MG63 (cell line): ENCODE measurements at regions not wholly inside any gene's neighbourhood (a gene's known extent, or its start where the extent isn't known, plus 50 kb on each side); places are given as distances from the start of the nearest gene placed in this dataset.

Experiments
- DNase-seq: peaks from one replicate; pipeline ENCODE4 v3.0.0-alpha.2; 2020
- H3K27me3 ChIP-seq: fragments of 250-450 bp; sonication (Bioruptor Pico); 2 replicates; pipeline ENCODE4 v1.5.1; 2020; ENCODE audit warnings: mild to moderate bottlenecking, moderate library complexity
- H3K36me3 ChIP-seq: fragments of 250-450 bp; sonication (Bioruptor Pico); 2 replicates; pipeline ENCODE4 v1.5.1; 2020; ENCODE audit warnings: mild to moderate bottlenecking, moderate library complexity
- H3K4me3 ChIP-seq: fragments of 250-450 bp; sonication (Bioruptor Pico); 2 replicates; pipeline ENCODE4 v1.5.1; 2020; ENCODE audit warnings: mild to moderate bottlenecking, moderate library complexity
- H3K9me3 ChIP-seq: fragments of 250-450 bp; sonication (Bioruptor Pico); 2 replicates; pipeline ENCODE4 v1.5.1; 2020; ENCODE audit warnings: mild to moderate bottlenecking, moderate library complexity

DNA sequence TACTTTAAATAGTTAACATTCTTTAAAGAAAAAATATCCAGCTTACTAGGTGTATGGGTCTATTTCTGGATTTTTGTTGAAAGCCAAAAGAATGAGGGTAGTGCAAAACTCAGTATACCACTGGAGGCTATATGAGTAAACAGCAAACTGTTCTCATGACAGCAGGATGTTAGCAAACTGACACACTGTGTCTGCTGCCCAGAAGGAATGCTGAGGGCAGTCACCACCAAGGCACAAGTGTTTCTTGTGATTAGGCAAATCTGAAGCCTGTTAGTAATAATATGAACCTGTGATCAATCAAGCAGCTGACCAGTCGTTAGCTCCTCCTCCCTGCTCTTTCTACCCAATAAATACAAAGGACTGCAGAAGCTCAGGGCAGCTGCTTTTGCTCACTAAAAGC is 50.5 kb upstream of the SULT1C3 start:
- no peaks in the 10 kb centered on the region for H3K9me3 ChIP-seq
- H3K27me3 ChIP-seq = no peaks in the 10 kb centered on the region
- H3K36me3 ChIP-seq = no peaks in the 10 kb centered on the region
- peak; percentile 13 for DNase-seq
- H3K4me3 ChIP-seq = no peak overlapping the region
